Colon (tissue), 2 donors: ENCODE measurements at regions not wholly inside any gene's neighbourhood (a gene's known extent, or its start where the extent isn't known, plus 50 kb on each side); places are given as distances from the start of the nearest gene placed in this dataset.

Source experiments
- FAIRE-seq: peaks from 2 replicates; lab custom pipeline; 2012; peaks lifted over from hg19 to GRCh38; lab: Jason Lieb, UNC
- donor health status: control.
- donor health status: control.

GRCh38 chr20:11130554-11131166 lies 456.9 kb upstream of the JAG1 start:
- no peak for FAIRE-seq

DNA sequence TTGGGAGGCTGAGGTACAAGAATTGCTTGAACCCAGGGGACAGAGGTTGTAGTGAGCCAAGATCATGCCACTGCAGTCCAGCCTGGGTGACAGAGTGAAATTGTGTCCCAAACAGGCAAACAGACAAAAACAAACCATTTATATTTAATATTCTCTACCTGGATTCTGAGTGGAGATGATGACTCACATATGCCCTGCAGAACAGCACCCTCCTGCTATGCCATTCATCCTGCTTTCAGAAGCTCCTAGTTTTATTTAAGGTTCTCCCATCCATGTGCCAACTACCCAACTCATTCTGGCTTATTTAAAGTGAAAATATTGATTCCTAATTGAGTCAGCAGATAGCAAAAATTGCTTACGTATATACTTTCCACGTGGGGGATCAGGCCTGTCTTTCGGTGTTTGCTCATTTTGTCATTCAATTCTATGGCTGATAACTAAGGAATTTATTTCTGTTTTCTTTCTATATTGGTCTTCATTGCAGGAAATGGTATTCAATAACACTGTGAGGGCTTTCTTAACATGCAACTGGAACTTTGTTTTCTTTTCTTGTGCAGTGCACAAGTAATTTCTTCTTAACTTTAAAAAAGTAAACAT lies 459.1 kb upstream of the JAG1 start:
- no peak for FAIRE-seq

GRCh38 chr20:11136691-11137090 lies 462.9 kb upstream of the JAG1 start:
- FAIRE-seq, result no peak

DNA sequence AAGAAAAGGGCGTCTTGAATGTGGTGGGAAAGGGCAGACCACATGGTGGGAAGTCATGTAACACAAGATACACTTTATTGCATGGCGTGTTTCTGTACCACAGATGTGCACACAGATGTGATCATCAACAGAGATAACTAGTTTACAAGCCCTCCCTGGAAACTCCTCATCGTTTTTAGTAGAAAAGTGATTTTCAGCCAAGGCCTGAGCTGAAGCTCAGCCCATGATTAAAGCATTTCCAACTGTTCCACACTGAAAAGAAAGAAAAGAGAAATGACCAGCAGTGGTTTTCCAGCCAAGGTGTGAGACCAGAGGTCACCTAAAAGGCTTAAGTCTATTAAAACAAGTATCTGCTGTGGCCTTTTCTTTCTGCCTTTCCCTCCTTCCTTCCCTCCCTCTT lies 463.9 kb upstream of the JAG1 start:
- FAIRE-seq, result no peak

GRCh38 chr20:11140359-11140758 lies 466.6 kb upstream of the JAG1 start:
- FAIRE-seq, result no peak

GRCh38 chr20:11143481-11143880 lies 469.7 kb upstream of the JAG1 start:
- no peak for FAIRE-seq

- no peak for FAIRE-seq
Measured at GRCh38 chr20:11144114-11144950, 470.5 kb upstream of the JAG1 start.

DNA sequence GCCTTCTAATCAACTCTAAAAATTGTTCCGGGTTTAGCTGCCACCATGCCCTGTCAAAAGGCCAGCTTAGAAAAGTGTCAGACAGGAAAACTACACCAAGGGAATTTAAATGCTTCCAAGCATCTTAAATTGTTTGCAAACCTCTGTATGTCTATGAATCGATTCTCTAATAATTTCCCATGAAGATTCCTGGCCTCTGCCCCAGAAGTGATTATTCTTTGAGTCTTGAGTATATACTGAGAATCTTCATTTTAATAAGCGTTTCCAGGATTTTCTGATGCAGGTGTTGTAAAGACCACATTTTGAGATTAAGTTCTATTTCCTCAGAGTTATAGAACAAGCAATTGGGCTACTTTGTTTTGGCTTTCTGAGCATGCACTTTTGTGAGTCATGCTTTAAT lies 471.8 kb upstream of the JAG1 start:
- FAIRE-seq, result no peak

GRCh38 chr20:11153819-11154218 lies 480.0 kb upstream of the JAG1 start:
- no peak for FAIRE-seq

DNA sequence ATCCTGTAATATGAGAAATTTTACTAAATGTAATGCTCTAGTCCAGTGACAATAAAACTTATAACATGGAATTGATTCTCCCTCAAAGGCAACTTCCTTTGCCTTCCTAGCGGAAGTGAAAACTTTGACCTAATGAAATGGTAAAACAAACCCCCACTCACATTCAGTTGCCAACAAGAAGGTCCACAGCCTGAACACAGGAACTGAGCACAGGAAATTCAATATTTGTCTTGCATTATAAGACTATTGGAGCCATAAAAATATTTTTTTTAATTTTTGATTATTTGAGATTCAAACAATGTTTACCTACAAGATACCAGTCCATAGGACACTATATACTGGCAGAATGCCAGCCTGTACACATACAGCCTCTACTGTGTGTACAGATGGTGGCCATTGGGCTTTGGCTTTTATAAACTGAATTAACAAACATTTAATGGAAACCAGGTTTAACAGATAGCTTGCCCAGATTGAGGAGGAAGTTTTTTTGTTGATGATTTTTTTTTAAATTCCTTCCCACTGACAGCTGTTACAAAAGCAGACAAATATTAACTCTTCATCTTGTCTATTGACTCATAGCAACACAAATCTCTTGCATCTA lies 481.5 kb upstream of the JAG1 start:
- no peak for FAIRE-seq

DNA sequence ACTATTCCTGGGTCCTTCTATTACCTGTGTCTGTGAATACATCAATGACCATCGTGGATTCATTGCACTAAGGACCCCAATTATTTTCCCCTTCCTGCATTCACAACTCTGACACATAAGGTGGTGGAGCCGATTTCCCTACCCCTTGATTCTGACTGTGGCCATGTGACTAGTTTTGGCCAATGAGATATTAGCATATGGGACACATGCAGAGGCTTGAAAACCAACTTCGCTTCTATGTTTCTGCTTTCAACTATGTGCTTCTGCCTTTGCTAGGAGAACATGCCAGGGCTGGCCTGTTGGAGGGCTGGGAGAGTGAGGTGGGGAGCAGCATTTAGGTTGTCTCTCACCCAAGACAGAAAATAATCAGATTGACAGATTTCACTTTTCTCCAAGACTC lies 483.1 kb upstream of the JAG1 start:
- no peak for FAIRE-seq

DNA sequence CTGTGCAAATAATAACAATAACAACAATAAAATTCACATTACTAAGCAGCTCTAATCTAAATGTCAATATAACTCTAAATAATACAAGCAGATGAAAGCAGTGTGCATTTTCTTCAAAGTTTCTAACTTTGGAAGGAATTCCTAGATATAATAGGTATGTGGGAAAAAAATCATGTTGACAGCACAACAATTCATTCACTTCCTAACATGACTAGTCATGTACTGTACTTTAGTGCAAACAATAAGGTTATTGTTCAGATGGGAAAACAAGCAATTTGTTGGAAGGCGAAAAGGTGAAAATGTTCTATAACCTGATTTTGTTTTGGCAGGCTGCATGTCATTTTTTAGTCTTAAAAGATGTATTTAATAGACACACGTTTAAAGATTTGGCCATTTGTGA lies 484.3 kb upstream of the JAG1 start:
- no peak for FAIRE-seq

- FAIRE-seq, result no peak
Measured at GRCh38 chr20:11158589-11158988, 484.8 kb upstream of the JAG1 start.

GRCh38 chr20:11159728-11160127 lies 485.9 kb upstream of the JAG1 start:
- no peak for FAIRE-seq

DNA sequence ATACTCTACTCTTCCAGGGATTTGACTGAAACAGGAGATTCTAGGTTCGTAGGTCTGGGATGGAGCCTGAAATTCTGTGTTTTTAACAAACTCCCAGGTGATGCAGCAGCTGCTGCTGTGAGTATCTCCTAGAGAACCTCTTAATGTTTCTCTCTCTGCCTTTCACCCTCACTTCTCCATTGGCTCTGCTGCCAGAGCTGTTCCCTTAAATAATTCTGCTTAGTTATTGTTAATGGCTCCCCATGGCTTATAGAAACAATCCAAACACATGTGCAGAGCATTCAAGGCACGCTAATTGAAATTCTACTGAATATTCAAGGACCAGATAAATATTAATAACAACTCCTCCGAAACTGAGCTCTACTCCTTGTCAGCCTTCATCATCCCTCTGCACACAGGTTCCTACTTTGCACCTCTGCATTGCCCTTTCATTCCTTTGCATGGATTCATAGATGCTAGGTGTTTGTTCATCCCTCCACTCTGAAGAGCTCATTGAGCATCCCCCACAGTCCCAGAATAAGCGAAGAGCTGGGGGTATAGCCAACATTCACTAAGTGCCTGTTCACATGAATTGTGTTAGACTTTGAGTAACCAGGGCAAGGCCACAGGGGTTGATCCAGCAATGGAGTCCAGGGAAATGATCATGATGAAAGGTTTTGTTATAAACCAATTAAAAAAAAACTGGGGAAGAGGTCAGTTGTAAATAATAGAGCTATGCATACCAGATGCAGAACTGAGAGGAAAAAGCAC lies 488.4 kb upstream of the JAG1 start:
- no peak for FAIRE-seq

DNA sequence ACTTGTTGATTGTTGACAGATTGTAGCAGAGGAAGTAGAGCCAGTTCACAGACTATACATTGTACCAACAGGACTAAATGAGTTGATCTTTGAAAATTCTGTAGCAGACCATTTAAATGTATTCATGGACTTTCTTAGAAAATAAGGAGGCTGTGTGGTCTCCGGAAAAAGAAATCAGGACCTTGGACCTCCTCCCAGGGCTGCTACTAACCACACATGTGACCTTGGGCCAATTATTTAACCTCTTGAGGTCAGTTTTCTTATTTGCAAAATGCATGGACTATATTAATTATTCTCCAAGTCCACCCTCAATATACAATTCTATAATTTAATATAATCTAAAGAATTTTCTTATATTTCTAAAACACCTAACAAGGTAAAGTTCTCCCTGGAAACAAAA lies 492.0 kb upstream of the JAG1 start:
- FAIRE-seq, result no peak

DNA sequence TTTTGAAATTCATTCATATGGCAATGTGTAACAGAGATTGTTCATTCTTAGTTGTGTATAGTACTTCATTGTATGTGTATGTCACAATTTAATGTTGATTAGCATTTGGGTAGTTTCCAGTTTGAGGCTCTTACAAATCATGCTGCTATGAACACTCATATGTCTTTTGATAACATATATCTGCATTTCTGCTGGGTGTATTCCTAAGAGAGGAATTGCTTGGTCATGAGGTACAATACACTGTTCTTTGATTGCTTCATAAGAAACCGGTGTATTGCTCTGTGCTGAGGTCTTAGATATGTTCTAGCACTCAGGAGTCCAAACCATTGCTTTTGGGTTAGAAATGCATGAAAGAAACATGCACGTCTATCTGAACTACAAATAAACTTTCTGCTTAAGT lies 492.9 kb upstream of the JAG1 start:
- FAIRE-seq, result no peak

- FAIRE-seq, result no peak
Measured at GRCh38 chr20:11168026-11168425, 494.2 kb upstream of the JAG1 start.

GRCh38 chr20:11170025-11170424 lies 496.2 kb upstream of the JAG1 start:
- FAIRE-seq, result no peak

DNA sequence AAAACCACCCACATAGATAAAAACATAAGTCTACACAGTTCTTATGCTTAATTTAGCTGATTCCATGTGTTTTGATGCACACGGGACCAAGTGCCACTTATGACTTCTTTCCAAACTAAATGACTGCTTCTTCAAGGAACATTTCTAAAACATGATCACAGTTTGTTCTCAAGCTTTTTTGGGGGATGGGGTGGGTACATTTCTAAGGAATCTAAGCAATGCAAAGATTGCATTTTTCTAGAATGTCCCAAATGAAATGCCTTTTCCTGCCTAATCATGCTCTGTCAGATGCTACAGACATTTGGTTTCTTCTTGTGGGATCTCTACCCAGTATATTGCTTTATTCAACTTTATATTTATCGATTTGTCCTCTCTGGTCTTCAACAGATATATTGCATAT lies 496.8 kb upstream of the JAG1 start:
- no peak for FAIRE-seq

- no peak for FAIRE-seq
Measured at GRCh38 chr20:11172881-11173280, 499.1 kb upstream of the JAG1 start.

GRCh38 chr20:11173916-11174315 lies 500.1 kb upstream of the JAG1 start:
- FAIRE-seq, result no peak
